IMR-90 (cell line): ENCODE measurements at regions not wholly inside any gene's neighbourhood (a gene's known extent, or its start where the extent isn't known, plus 50 kb on each side); places are given as distances from the start of the nearest gene placed in this dataset.

ENCODE experiments used
- ATAC-seq: fragments of 200-7000 bp; cut with Tn5 transposase; 2 replicates; pipeline ENCODE4 v1.9.1; 2020; ENCODE audit warnings: low read depth, mild to moderate bottlenecking, moderate library complexity
- BruUV-seq: library from RNA; stranded (reverse); fragments of 400-500 nt; replicated peaks from 2 replicates; lab custom pipeline; 2021; lab: Mats Ljungman, UMichigan
- CTCF ChIA-PET: fragments of 300-600 bp; formaldehyde crosslinking; extraction: SDS; loops from one replicate; lab custom pipeline; 2021; ENCODE audit warnings: antibody characterized with exemption; lab: Yijun Ruan, JAX
- POLR2A ChIA-PET: fragments of 300-600 bp; sonication (Branson Sonifier 250); formaldehyde crosslinking; loops from one replicate; lab custom pipeline; 2022; ENCODE audit warnings: antibody characterized with exemption; ENCODE audit not compliant: unreplicated experiment; lab: Charles Lee
- DNase-seq: peaks from one replicate; pipeline ENCODE4 v3.0.0; 2013
- H2AFZ ChIP-seq: replicated peaks from 2 replicates; pipeline ENCODE3; 2013; ENCODE audit warnings: low read length, mild to moderate bottlenecking; ENCODE audit not compliant: poor library complexity
- H2AK5ac ChIP-seq: 2 replicates; pipeline ENCODE4 v1.6.1; 2013; ENCODE audit warnings: low read depth, low read length, inconsistent platforms
- H2AK9ac ChIP-seq: replicated peaks from 2 replicates; pipeline ENCODE3; 2013; ENCODE audit warnings: mild to moderate bottlenecking, low read depth, low read length, moderate library complexity; ENCODE audit not compliant: poor library complexity
- H2BK120ac ChIP-seq: 2 replicates; pipeline ENCODE4 v1.6.1; 2013; ENCODE audit warnings: low read depth, low read length, inconsistent platforms
- H2BK15ac ChIP-seq: 3 replicates; pipeline ENCODE4 v1.6.1; 2013; ENCODE audit warnings: low read depth, low read length, inconsistent platforms
- H2BK20ac ChIP-seq: 2 replicates; pipeline ENCODE4 v1.6.1; 2013; ENCODE audit warnings: low read depth, mild to moderate bottlenecking, inconsistent platforms, low read length, moderate library complexity
- H2BK5ac ChIP-seq: 2 replicates; pipeline ENCODE4 v1.6.1; 2013; ENCODE audit warnings: mild to moderate bottlenecking, low read depth, low read length, inconsistent platforms; ENCODE audit not compliant: poor library complexity, severe bottlenecking
- H3K14ac ChIP-seq: replicated peaks from 2 replicates; pipeline ENCODE4 v1.6.1; 2013; ENCODE audit warnings: low read depth, low read length, inconsistent platforms
- H3K18ac ChIP-seq: 2 replicates; pipeline ENCODE4 v1.6.1; 2013; ENCODE audit warnings: low read depth, low read length, control low read depth
- H3K23ac ChIP-seq: 2 replicates; pipeline ENCODE4 v1.6.1; 2013; ENCODE audit warnings: low read depth, low read length, inconsistent platforms
- H3K27ac ChIP-seq: 2 replicates; pipeline ENCODE4 v1.5.1; 2013; ENCODE audit warnings: mild to moderate bottlenecking, control low read depth, low read length; ENCODE audit not compliant: insufficient read depth
- H3K27me3 ChIP-seq: 2 replicates; pipeline ENCODE4 v1.6.1; 2013; ENCODE audit warnings: low read length; ENCODE audit not compliant: control insufficient read depth, insufficient read depth
- H3K36me3 ChIP-seq: 2 replicates; pipeline ENCODE4 v1.6.1; 2013; ENCODE audit warnings: low read length, mixed read lengths; ENCODE audit not compliant: control insufficient read depth, insufficient read depth
- H3K4ac ChIP-seq: 2 replicates; pipeline ENCODE4 v1.6.1; 2013; ENCODE audit warnings: low read depth, low read length, inconsistent platforms
- H3K4me1 ChIP-seq: 2 replicates; pipeline ENCODE4 v1.6.1; 2013; ENCODE audit warnings: low read length, mixed read lengths; ENCODE audit not compliant: control insufficient read depth, insufficient read depth
- H3K4me2 ChIP-seq: 2 replicates; pipeline ENCODE4 v1.6.1; 2013; ENCODE audit warnings: low read depth, mild to moderate bottlenecking, control low read depth, low read length, moderate library complexity
- H3K4me3 ChIP-seq: 2 replicates; pipeline ENCODE4 v1.5.1; 2013; ENCODE audit warnings: low read depth, mild to moderate bottlenecking, control low read depth, low read length, moderate library complexity; ENCODE audit not compliant: insufficient read depth
- H3K56ac ChIP-seq: 2 replicates; pipeline ENCODE4 v1.6.1; 2013; ENCODE audit warnings: low read length, inconsistent platforms; ENCODE audit not compliant: insufficient read depth; ENCODE audit errors: extremely low read depth
- H3K79me1 ChIP-seq, 2 experiments: 2 replicates each; pipeline ENCODE4 v1.6.1; 2013; ENCODE audit warnings: low read length in 2 of 2, inconsistent platforms in 1 of 2, low read depth in 1 of 2
- H3K9ac ChIP-seq: 2 replicates; pipeline ENCODE4 v1.6.1; 2013; ENCODE audit warnings: low read depth, low read length, control low read depth
- H3K9me1 ChIP-seq: 2 replicates; pipeline ENCODE4 v1.6.1; 2013; ENCODE audit warnings: low read length, inconsistent platforms; ENCODE audit not compliant: insufficient read depth
- H3K9me3 ChIP-seq: 2 replicates; pipeline ENCODE4 v1.6.1; 2013; ENCODE audit warnings: low read length; ENCODE audit not compliant: control insufficient read depth, insufficient read depth
- H4K20me1 ChIP-seq: 2 replicates; pipeline ENCODE4 v1.6.1; 2013; ENCODE audit warnings: low read length, inconsistent platforms; ENCODE audit not compliant: insufficient read depth
- H4K5ac ChIP-seq: 2 replicates; pipeline ENCODE4 v1.6.1; 2013; ENCODE audit warnings: mild to moderate bottlenecking, low read depth, low read length, control low read depth
- H4K8ac ChIP-seq, 2 experiments: 2 replicates each; pipeline ENCODE4 v1.6.1; 2013; ENCODE audit warnings: low read depth in 2 of 2, low read length in 2 of 2, control low read depth in 1 of 2, inconsistent platforms in 1 of 2
- H4K91ac ChIP-seq: 2 replicates; pipeline ENCODE4 v1.6.1; 2013; ENCODE audit warnings: low read depth, low read length, inconsistent platforms; ENCODE audit not compliant: insufficient read depth
- BHLHE40 ChIP-seq: fragments of 150-350 bp; IDR thresholded peaks from 2 replicates; pipeline ENCODE4 v1.6.1; 2016; ENCODE audit warnings: mild to moderate bottlenecking, low read depth, low read length
- CTCF ChIP-seq: conservative IDR thresholded peaks from 2 replicates; pipeline ENCODE4 v1.5.1; 2012; ENCODE audit warnings: mild to moderate bottlenecking, low read depth, low read length, improper control_type of control experiment
- ELK1 ChIP-seq: fragments of 150-350 bp; IDR thresholded peaks from 2 replicates; pipeline ENCODE4 v1.6.1; 2016; ENCODE audit warnings: low read depth, mild to moderate bottlenecking, low read length, moderate library complexity, borderline replicate concordance
- MAFK ChIP-seq: IDR thresholded peaks from 2 replicates; pipeline ENCODE4 v1.6.1; 2012; ENCODE audit warnings: low read depth, low read length, improper control_type of control experiment
- POLR2A ChIP-seq: IDR thresholded peaks from 2 replicates; pipeline ENCODE4 v1.6.1; 2012; ENCODE audit warnings: mild to moderate bottlenecking, low read depth, low read length
- RAD21 ChIP-seq: IDR thresholded peaks from 2 replicates; pipeline ENCODE4 v1.6.1; 2012; ENCODE audit warnings: low read length, improper control_type of control experiment
- RCOR1 ChIP-seq: IDR thresholded peaks from 2 replicates; pipeline ENCODE4 v1.6.1; 2012; ENCODE audit warnings: mild to moderate bottlenecking, low read length, improper control_type of control experiment; ENCODE audit not compliant: insufficient replicate concordance
- RFX5 ChIP-seq: IDR thresholded peaks from 2 replicates; pipeline ENCODE4 v1.8.0; 2012; ENCODE audit warnings: low read depth, mild to moderate bottlenecking, low read length, moderate library complexity
- USF2 ChIP-seq: fragments of 150-350 bp; IDR thresholded peaks from 2 replicates; pipeline ENCODE4 v1.6.1; 2017; ENCODE audit warnings: mild to moderate bottlenecking, antibody characterized with exemption, low read length, low read depth
- WGBS, 2 experiments: methylation state at CpG; one replicate each; pipeline versions ENCODE4 v1.1.5 to v1.1.7; 2013; ENCODE audit warnings: missing lambda C conversion rate in 2 of 2; ENCODE audit not compliant: insufficient read length in 1 of 2; ENCODE audit errors: extremely low coverage in 2 of 2; 5-methylcytosine and 5-hydroxymethylcytosine counted together
- dilution Hi-C: fragments of 300-500 bp; cut with HindIII; formaldehyde crosslinking; loops from one replicate; pipeline ENCODE4 v1.14.3; 2018; ENCODE audit warnings: low sequenced_read_pairs; ENCODE audit not compliant: unreplicated experiment
- in situ Hi-C: fragments of 300-500 bp; cut with MboI; formaldehyde crosslinking; loops from 3 replicates; pipeline ENCODE4 v1.14.3; 2019; ENCODE audit warnings: low sequenced_read_pairs, inconsistent platforms, mixed read lengths
- intact Hi-C: fragments of 100-400 bp; cut with micrococcal nuclease; formaldehyde crosslinking; loops from 2 replicates; pipeline ENCODE4 v1.10.0; 2022

GRCh38 chr2:196329959-196330358 lies 158.6 kb upstream of the STK17B start:
- no CpG with 5 or more reads among the region's 2 CpGs for WGBS, 2 experiments
- Histone ChIP-seq H3K4me1 (peaks cover 24% of the 10 kb centered on the region), H2AK9ac (no peak overlapping the region), H4K8ac (no peak overlapping the region), H4K91ac (no peak overlapping the region), H3K4me3 (no peak overlapping the region), H2BK15ac (no peak overlapping the region), H3K79me1 (peaks cover 0 to 5% of the 10 kb centered on the region in 2 experiments; a peak in 2 of 4 replicates), H3K56ac (no peak overlapping the region), H3K14ac (no peak overlapping the region), H2AFZ (no peak overlapping the region), H3K9ac (no peak overlapping the region), H3K9me3 (no peaks in the 10 kb centered on the region), H2AK5ac (no peak overlapping the region), H4K20me1 (no peaks in the 10 kb centered on the region), H3K23ac (no peak overlapping the region), H3K4me2 (no peak overlapping the region), H2BK5ac (no peak overlapping the region), H3K9me1 (peaks cover 8% of the 10 kb centered on the region), H4K5ac (no peak overlapping the region), H3K27ac (no peak overlapping the region), H2BK120ac (no peak overlapping the region), H3K4ac (no peak overlapping the region), H3K27me3 (no peaks in the 10 kb centered on the region), H3K36me3 (no peaks in the 10 kb centered on the region), H2BK20ac (no peak overlapping the region), H3K18ac (no peak overlapping the region)
- DNase-seq = no peak
- POLR2A ChIA-PET = no interaction called here
- TF ChIP-seq BHLHE40 = no peak
- no peak for TF ChIP-seq RAD21
- TF ChIP-seq USF2 = no peak
- TF ChIP-seq POLR2A = no peak
- TF ChIP-seq RFX5 = no peak
- no peak for TF ChIP-seq RCOR1
- TF ChIP-seq ELK1 = no peak
- no peak for TF ChIP-seq CTCF
- no peak for TF ChIP-seq MAFK
- intact Hi-C loops (loop anchor here (10.0 kb wide), 1 partner anchor 55 kb away; no protein-coding TSS in a partner anchor), dilution Hi-C loops (no loop called here), in situ Hi-C loops (loop anchor here (10.0 to 25.0 kb wide), 2 partner anchors 155 to 668 kb away; partner anchors contain the start of genes SLC39A10 and STK17B)
- no TSS peak for BruUV-seq
- ATAC-seq = no peak
- CTCF ChIA-PET = interaction anchor here (0.6 kb wide), 1 partner anchor 116 kb away, joined by 3 read pairs; no protein-coding TSS in a partner anchor
